Stimulated activated CD4-positive, alpha-beta T cell treated with anti-CD3 and anti-CD28 coated beads, Interleukin-1b, Interleukin-23, amount 100 ng/mL, for 48 hours (primary cell): ENCODE measurements at regions not wholly inside any gene's neighbourhood (a gene's known extent, or its start where the extent isn't known, plus 50 kb on each side); places are given as distances from the start of the nearest gene placed in this dataset.
"Not testable (repeated sequence)": the region's sequence is repeated elsewhere in the genome, so short reads cannot be mapped to it uniquely, and the experiment has no call there.

Experiments
- DNase-seq: peaks from one replicate; pipeline ENCODE4 v3.0.0-alpha.2; 2020

- DNase-seq, result no peak
Measured at GRCh38 chr3:75325716-75326115, 338.4 kb upstream of the FRG2C start.

- no peak for DNase-seq
Measured at GRCh38 chr3:75327453-75327852, 336.7 kb upstream of the FRG2C start.

- DNase-seq, result no peak
Measured at GRCh38 chr3:75329476-75330097, 334.5 kb upstream of the FRG2C start.

- DNase-seq, result not testable (repeated sequence)
Measured at GRCh38 chr3:75330446-75330845, 333.7 kb upstream of the FRG2C start.

- not testable (repeated sequence) for DNase-seq
Measured at GRCh38 chr3:75332090-75332489, 332.0 kb upstream of the FRG2C start.

GRCh38 chr3:75332794-75333193 is 331.3 kb upstream of the FRG2C start:
- DNase-seq, result no peak

GRCh38 chr3:75334299-75334698 is 329.8 kb upstream of the FRG2C start:
- DNase-seq, result no peak

GRCh38 chr3:75337226-75337900 is 326.8 kb upstream of the FRG2C start:
- DNase-seq, result no peak

- DNase-seq, result no peak
Measured at GRCh38 chr3:75338342-75338741, 325.8 kb upstream of the FRG2C start.

- no peak for DNase-seq
Measured at GRCh38 chr3:75341324-75342067, 322.6 kb upstream of the FRG2C start.

GRCh38 chr3:75342425-75342824 is 321.7 kb upstream of the FRG2C start:
- no peak for DNase-seq

- DNase-seq, result not testable (repeated sequence)
Measured at GRCh38 chr3:75350536-75350935, 313.6 kb upstream of the FRG2C start.

GRCh38 chr3:75362086-75362784 is 301.9 kb upstream of the FRG2C start:
- peak; percentile 65 for DNase-seq

- not testable (repeated sequence) for DNase-seq
Measured at GRCh38 chr3:75372964-75373363, 291.2 kb upstream of the FRG2C start.

GRCh38 chr3:75379840-75380239 is 284.3 kb upstream of the FRG2C start:
- not testable (repeated sequence) for DNase-seq

- no peak for DNase-seq
Measured at GRCh38 chr3:75380276-75380771, 283.8 kb upstream of the FRG2C start.

GRCh38 chr3:75384016-75384415 is 280.1 kb upstream of the FRG2C start:
- not testable (repeated sequence) for DNase-seq

- DNase-seq, result not testable (repeated sequence)
Measured at GRCh38 chr3:75388486-75389124, 275.5 kb upstream of the FRG2C start.

GRCh38 chr3:75393288-75393694 is 270.8 kb upstream of the FRG2C start:
- DNase-seq, result not testable (repeated sequence)

- DNase-seq, result not testable (repeated sequence)
Measured at GRCh38 chr3:75394102-75394501, 270.0 kb upstream of the FRG2C start.

GRCh38 chr3:75394562-75395360 is 269.4 kb upstream of the FRG2C start:
- DNase-seq, result not testable (repeated sequence)
